IMR-90 (cell line): ENCODE measurements at regions not wholly inside any gene's neighbourhood (a gene's known extent, or its start where the extent isn't known, plus 50 kb on each side); places are given as distances from the start of the nearest gene placed in this dataset.

Source experiments
- ATAC-seq: fragments of 200-7000 bp; cut with Tn5 transposase; 2 replicates; pipeline ENCODE4 v1.9.1; 2020; ENCODE audit warnings: low read depth, mild to moderate bottlenecking, moderate library complexity
- BruUV-seq: library from RNA; stranded (reverse); fragments of 400-500 nt; replicated peaks from 2 replicates; lab custom pipeline; 2021; lab: Mats Ljungman, UMichigan
- CTCF ChIA-PET: fragments of 300-600 bp; formaldehyde crosslinking; extraction: SDS; loops from one replicate; lab custom pipeline; 2021; ENCODE audit warnings: antibody characterized with exemption; lab: Yijun Ruan, JAX
- POLR2A ChIA-PET: fragments of 300-600 bp; sonication (Branson Sonifier 250); formaldehyde crosslinking; loops from one replicate; lab custom pipeline; 2022; ENCODE audit warnings: antibody characterized with exemption; ENCODE audit not compliant: unreplicated experiment; lab: Charles Lee
- DNase-seq: peaks from one replicate; pipeline ENCODE4 v3.0.0; 2013
- H2AFZ ChIP-seq: replicated peaks from 2 replicates; pipeline ENCODE3; 2013; ENCODE audit warnings: low read length, mild to moderate bottlenecking; ENCODE audit not compliant: poor library complexity
- H2AK5ac ChIP-seq: 2 replicates; pipeline ENCODE4 v1.6.1; 2013; ENCODE audit warnings: low read depth, low read length, inconsistent platforms
- H2AK9ac ChIP-seq: replicated peaks from 2 replicates; pipeline ENCODE3; 2013; ENCODE audit warnings: mild to moderate bottlenecking, low read depth, low read length, moderate library complexity; ENCODE audit not compliant: poor library complexity
- H2BK120ac ChIP-seq: 2 replicates; pipeline ENCODE4 v1.6.1; 2013; ENCODE audit warnings: low read depth, low read length, inconsistent platforms
- H2BK15ac ChIP-seq: 3 replicates; pipeline ENCODE4 v1.6.1; 2013; ENCODE audit warnings: low read depth, low read length, inconsistent platforms
- H2BK20ac ChIP-seq: 2 replicates; pipeline ENCODE4 v1.6.1; 2013; ENCODE audit warnings: low read depth, mild to moderate bottlenecking, inconsistent platforms, low read length, moderate library complexity
- H2BK5ac ChIP-seq: 2 replicates; pipeline ENCODE4 v1.6.1; 2013; ENCODE audit warnings: mild to moderate bottlenecking, low read depth, low read length, inconsistent platforms; ENCODE audit not compliant: poor library complexity, severe bottlenecking
- H3K14ac ChIP-seq: replicated peaks from 2 replicates; pipeline ENCODE4 v1.6.1; 2013; ENCODE audit warnings: low read depth, low read length, inconsistent platforms
- H3K18ac ChIP-seq: 2 replicates; pipeline ENCODE4 v1.6.1; 2013; ENCODE audit warnings: low read depth, low read length, control low read depth
- H3K23ac ChIP-seq: 2 replicates; pipeline ENCODE4 v1.6.1; 2013; ENCODE audit warnings: low read depth, low read length, inconsistent platforms
- H3K27ac ChIP-seq: 2 replicates; pipeline ENCODE4 v1.5.1; 2013; ENCODE audit warnings: mild to moderate bottlenecking, control low read depth, low read length; ENCODE audit not compliant: insufficient read depth
- H3K27me3 ChIP-seq: 2 replicates; pipeline ENCODE4 v1.6.1; 2013; ENCODE audit warnings: low read length; ENCODE audit not compliant: control insufficient read depth, insufficient read depth
- H3K36me3 ChIP-seq: 2 replicates; pipeline ENCODE4 v1.6.1; 2013; ENCODE audit warnings: low read length, mixed read lengths; ENCODE audit not compliant: control insufficient read depth, insufficient read depth
- H3K4ac ChIP-seq: 2 replicates; pipeline ENCODE4 v1.6.1; 2013; ENCODE audit warnings: low read depth, low read length, inconsistent platforms
- H3K4me1 ChIP-seq: 2 replicates; pipeline ENCODE4 v1.6.1; 2013; ENCODE audit warnings: low read length, mixed read lengths; ENCODE audit not compliant: control insufficient read depth, insufficient read depth
- H3K4me2 ChIP-seq: 2 replicates; pipeline ENCODE4 v1.6.1; 2013; ENCODE audit warnings: low read depth, mild to moderate bottlenecking, control low read depth, low read length, moderate library complexity
- H3K4me3 ChIP-seq: 2 replicates; pipeline ENCODE4 v1.5.1; 2013; ENCODE audit warnings: low read depth, mild to moderate bottlenecking, control low read depth, low read length, moderate library complexity; ENCODE audit not compliant: insufficient read depth
- H3K56ac ChIP-seq: 2 replicates; pipeline ENCODE4 v1.6.1; 2013; ENCODE audit warnings: low read length, inconsistent platforms; ENCODE audit not compliant: insufficient read depth; ENCODE audit errors: extremely low read depth
- H3K79me1 ChIP-seq, 2 experiments: 2 replicates each; pipeline ENCODE4 v1.6.1; 2013; ENCODE audit warnings: low read length in 2 of 2, inconsistent platforms in 1 of 2, low read depth in 1 of 2
- H3K9ac ChIP-seq: 2 replicates; pipeline ENCODE4 v1.6.1; 2013; ENCODE audit warnings: low read depth, low read length, control low read depth
- H3K9me1 ChIP-seq: 2 replicates; pipeline ENCODE4 v1.6.1; 2013; ENCODE audit warnings: low read length, inconsistent platforms; ENCODE audit not compliant: insufficient read depth
- H3K9me3 ChIP-seq: 2 replicates; pipeline ENCODE4 v1.6.1; 2013; ENCODE audit warnings: low read length; ENCODE audit not compliant: control insufficient read depth, insufficient read depth
- H4K20me1 ChIP-seq: 2 replicates; pipeline ENCODE4 v1.6.1; 2013; ENCODE audit warnings: low read length, inconsistent platforms; ENCODE audit not compliant: insufficient read depth
- H4K5ac ChIP-seq: 2 replicates; pipeline ENCODE4 v1.6.1; 2013; ENCODE audit warnings: mild to moderate bottlenecking, low read depth, low read length, control low read depth
- H4K8ac ChIP-seq, 2 experiments: 2 replicates each; pipeline ENCODE4 v1.6.1; 2013; ENCODE audit warnings: low read depth in 2 of 2, low read length in 2 of 2, control low read depth in 1 of 2, inconsistent platforms in 1 of 2
- H4K91ac ChIP-seq: 2 replicates; pipeline ENCODE4 v1.6.1; 2013; ENCODE audit warnings: low read depth, low read length, inconsistent platforms; ENCODE audit not compliant: insufficient read depth
- CEBPB ChIP-seq: IDR thresholded peaks from 2 replicates; pipeline ENCODE4 v1.6.1; 2012; ENCODE audit warnings: low read depth, low read length, improper control_type of control experiment
- CHD1 ChIP-seq: IDR thresholded peaks from 2 replicates; pipeline ENCODE4 v1.6.1; 2012; ENCODE audit warnings: low read depth, low read length, improper control_type of control experiment
- MAFK ChIP-seq: IDR thresholded peaks from 2 replicates; pipeline ENCODE4 v1.6.1; 2012; ENCODE audit warnings: low read depth, low read length, improper control_type of control experiment
- POLR2A ChIP-seq: IDR thresholded peaks from 2 replicates; pipeline ENCODE4 v1.6.1; 2012; ENCODE audit warnings: mild to moderate bottlenecking, low read depth, low read length
- RAD21 ChIP-seq: IDR thresholded peaks from 2 replicates; pipeline ENCODE4 v1.6.1; 2012; ENCODE audit warnings: low read length, improper control_type of control experiment
- RCOR1 ChIP-seq: IDR thresholded peaks from 2 replicates; pipeline ENCODE4 v1.6.1; 2012; ENCODE audit warnings: mild to moderate bottlenecking, low read length, improper control_type of control experiment; ENCODE audit not compliant: insufficient replicate concordance
- RFX5 ChIP-seq: IDR thresholded peaks from 2 replicates; pipeline ENCODE4 v1.8.0; 2012; ENCODE audit warnings: low read depth, mild to moderate bottlenecking, low read length, moderate library complexity
- WGBS, 2 experiments: methylation state at CpG; one replicate each; pipeline versions ENCODE4 v1.1.5 to v1.1.7; 2013; ENCODE audit warnings: missing lambda C conversion rate in 2 of 2; ENCODE audit not compliant: insufficient read length in 1 of 2; ENCODE audit errors: extremely low coverage in 2 of 2; 5-methylcytosine and 5-hydroxymethylcytosine counted together
- dilution Hi-C: fragments of 300-500 bp; cut with HindIII; formaldehyde crosslinking; loops from one replicate; pipeline ENCODE4 v1.14.3; 2018; ENCODE audit warnings: low sequenced_read_pairs; ENCODE audit not compliant: unreplicated experiment
- in situ Hi-C: fragments of 300-500 bp; cut with MboI; formaldehyde crosslinking; loops from 3 replicates; pipeline ENCODE4 v1.14.3; 2019; ENCODE audit warnings: low sequenced_read_pairs, inconsistent platforms, mixed read lengths
- intact Hi-C: fragments of 100-400 bp; cut with micrococcal nuclease; formaldehyde crosslinking; loops from 2 replicates; pipeline ENCODE4 v1.10.0; 2022
- TF ChIP-seq, protein P1 (sequence below): fragments of 150-350 bp; IDR thresholded peaks from 2 replicates; pipeline ENCODE4 v1.6.1; 2016; ENCODE audit warnings: low read depth, mild to moderate bottlenecking, low read length, moderate library complexity, borderline replicate concordance

- Histone ChIP-seq H3K9me3 (no peaks in the 10 kb centered on the region), H3K36me3 (no peaks in the 10 kb centered on the region), H4K5ac (no peak overlapping the region), H4K91ac (no peak overlapping the region), H3K27me3 (no peaks in the 10 kb centered on the region; the same call in 1 of the 2 replicates), H2BK20ac (no peak overlapping the region), H2AK5ac (no peak overlapping the region), H3K4me1 (no peaks in the 10 kb centered on the region), H3K4me3 (no peak overlapping the region), H2AK9ac (no peak overlapping the region), H2BK15ac (no peak overlapping the region), H4K20me1 (no peaks in the 10 kb centered on the region), H3K14ac (no peak overlapping the region), H3K4me2 (no peak overlapping the region), H3K56ac (no peak overlapping the region), H3K23ac (no peak overlapping the region), H2BK120ac (no peak overlapping the region), H3K18ac (no peak overlapping the region), H3K4ac (no peak overlapping the region), H4K8ac (no peak overlapping the region), H2AFZ (no peak overlapping the region), H3K79me1 (no peaks in the 10 kb centered on the region), H3K9ac (no peak overlapping the region), H3K27ac (no peak overlapping the region), H3K9me1 (no peaks in the 10 kb centered on the region), H2BK5ac (no peak overlapping the region)
- no TSS peak for BruUV-seq
- ChIA-PET CTCF (no interaction called here), POLR2A (no interaction called here)
- ATAC-seq (no peak), DNase-seq (no peak)
- no CpG with 5 or more reads among the region's 2 CpGs for WGBS, 2 experiments
- intact Hi-C loops = no loop called here
- in situ Hi-C loops = no loop called here
- TF ChIP-seq RFX5 = no peak
- no peak for TF ChIP-seq CHD1
- TF ChIP-seq, protein P1, sequence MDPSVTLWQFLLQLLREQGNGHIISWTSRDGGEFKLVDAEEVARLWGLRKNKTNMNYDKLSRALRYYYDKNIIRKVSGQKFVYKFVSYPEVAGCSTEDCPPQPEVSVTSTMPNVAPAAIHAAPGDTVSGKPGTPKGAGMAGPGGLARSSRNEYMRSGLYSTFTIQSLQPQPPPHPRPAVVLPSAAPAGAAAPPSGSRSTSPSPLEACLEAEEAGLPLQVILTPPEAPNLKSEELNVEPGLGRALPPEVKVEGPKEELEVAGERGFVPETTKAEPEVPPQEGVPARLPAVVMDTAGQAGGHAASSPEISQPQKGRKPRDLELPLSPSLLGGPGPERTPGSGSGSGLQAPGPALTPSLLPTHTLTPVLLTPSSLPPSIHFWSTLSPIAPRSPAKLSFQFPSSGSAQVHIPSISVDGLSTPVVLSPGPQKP = no peak
- TF ChIP-seq CEBPB = no peak
- TF ChIP-seq MAFK = no peak
- no peak for TF ChIP-seq POLR2A
- TF ChIP-seq RAD21 = no peak
- TF ChIP-seq RCOR1 = no peak
- dilution Hi-C loops = no loop called here
Measured at GRCh38 chr5:126023994-126024441, 399.2 kb upstream of the GRAMD2B start.
